K562 (cell line): ENCODE measurements at regions not wholly inside any gene's neighbourhood (a gene's known extent, or its start where the extent isn't known, plus 50 kb on each side); places are given as distances from the start of the nearest gene placed in this dataset.

Experiments used
- ATAC-seq: fragments of 200-7000 bp; cut with Tn5 transposase; 3 replicates; pipeline ENCODE4 v1.9.1; 2020; ENCODE audit warnings: moderate library complexity
- BruUV-seq: library from RNA; stranded (reverse); fragments of 400-500 nt; replicated peaks from 2 replicates; lab custom pipeline; 2021; lab: Mats Ljungman, UMichigan
- CTCF ChIA-PET: fragments of 300-600 bp; formaldehyde crosslinking; extraction: SDS; loops from one replicate; lab custom pipeline; 2021; ENCODE audit warnings: low intra/inter-chr PET ratio; lab: Yijun Ruan, JAX
- POLR2A ChIA-PET: fragments of 300-600, 350-650 bp; sonication (Branson Sonifier 250); formaldehyde crosslinking; extraction: SDS; loops from one replicate; lab custom pipeline; 2021; ENCODE audit warnings: antibody characterized with exemption, inconsistent platforms; lab: Yijun Ruan, JAX
- DNase-seq, 4 experiments: peaks; one replicate each; pipeline versions ENCODE4 v3.0.0 to v3.0.0-alpha.2; 2011 to 2018; ENCODE audit warnings: low spot score in 3 of 4, mixed read lengths in 3 of 4; ENCODE audit errors: extremely low read depth in 1 of 4
- FAIRE-seq: peaks from 2 replicates; lab custom pipeline; 2011; peaks lifted over from hg19 to GRCh38; lab: Jason Lieb, UNC
- H2AFZ ChIP-seq: 2 replicates; pipeline ENCODE4 v1.6.0; 2011; ENCODE audit warnings: low read depth, low read length, control low read depth, inconsistent platforms
- H3K27ac ChIP-seq: fragments of 200-600 bp; 3 replicates; pipeline ENCODE4 v1.8.0; 2011; ENCODE audit warnings: low read depth, mild to moderate bottlenecking, control low read depth, inconsistent platforms, low read length, moderate library complexity, mixed read lengths; ENCODE audit errors: extremely low read depth
- H3K27me3 ChIP-seq, 2 experiments: fragments of 300-600 bp in 1 of 2; 2 replicates in 1 of 2; 3 replicates in 1 of 2; pipeline versions ENCODE4 v1.6.0 to v1.8.0; 2011; ENCODE audit warnings: inconsistent platforms in 2 of 2, low read length in 2 of 2, mild to moderate bottlenecking in 1 of 2, mixed read lengths in 1 of 2, moderate library complexity in 1 of 2; ENCODE audit not compliant: control insufficient read depth in 2 of 2, insufficient read depth in 2 of 2
- H3K36me3 ChIP-seq: fragments of 300-600 bp; 3 replicates; pipeline ENCODE4 v1.8.0; 2011; ENCODE audit warnings: mild to moderate bottlenecking, low read length, inconsistent platforms; ENCODE audit not compliant: control insufficient read depth, insufficient read depth
- H3K4me1 ChIP-seq, 2 experiments: fragments of 200-600 bp in 1 of 2; replicated peaks in 1 of 2; 2 replicates in 1 of 2; 3 replicates in 1 of 2; pipeline versions ENCODE4 v1.5.1 to v1.8.0; 2011; ENCODE audit warnings: inconsistent platforms in 2 of 2, low read length in 2 of 2, mild to moderate bottlenecking in 1 of 2, mixed read lengths in 1 of 2, moderate library complexity in 1 of 2; ENCODE audit not compliant: control insufficient read depth in 2 of 2, insufficient read depth in 2 of 2
- H3K4me2 ChIP-seq: 2 replicates; pipeline ENCODE4 v1.6.1; 2011; ENCODE audit warnings: low read length, control low read depth, inconsistent platforms, mixed read lengths; ENCODE audit not compliant: insufficient read depth
- H3K4me3 ChIP-seq: fragments of 200-600 bp; sonication (generic), shearing (Covaris generic); 2 replicates; pipeline ENCODE4 v1.5.1; 2016; ENCODE audit warnings: control low read depth, inconsistent platforms
- H3K79me2 ChIP-seq: fragments of 200-600 bp; 3 replicates; pipeline ENCODE4 v1.8.0; 2011; ENCODE audit warnings: low read length, inconsistent platforms; ENCODE audit not compliant: control insufficient read depth, insufficient read depth
- H3K9ac ChIP-seq, 2 experiments: 2 replicates each; pipeline versions ENCODE4 v1.6.0 to v1.6.1; 2011; ENCODE audit warnings: low read depth in 2 of 2, low read length in 2 of 2, control low read depth in 1 of 2, inconsistent platforms in 1 of 2, mild to moderate bottlenecking in 1 of 2, mixed read lengths in 1 of 2; ENCODE audit not compliant: insufficient read depth in 1 of 2
- H3K9me1 ChIP-seq: one replicate; pipeline ENCODE4 v1.6.0; 2011; ENCODE audit warnings: inconsistent platforms, mild to moderate bottlenecking, low read length, moderate library complexity; ENCODE audit not compliant: control insufficient read depth, insufficient read depth
- H3K9me3 ChIP-seq: replicated peaks from 2 replicates; pipeline ENCODE4 v1.5.1; 2011; ENCODE audit warnings: low read depth, low read length, inconsistent platforms; ENCODE audit not compliant: control insufficient read depth, insufficient read depth
- H4K20me1 ChIP-seq: replicated peaks from 2 replicates; pipeline ENCODE4 v1.6.1; 2011; ENCODE audit warnings: low read length, inconsistent platforms, mixed read lengths; ENCODE audit not compliant: control insufficient read depth, insufficient read depth
- CBFA2T3 ChIP-seq: fragments of 450-650 bp; IDR thresholded peaks from 2 replicates; pipeline ENCODE4 v1.6.1; 2017
- PPARD ChIP-seq: fragments of 250-450 bp; sonication (Bioruptor Pico); IDR thresholded peaks from 2 replicates; pipeline ENCODE4 v1.8.0; 2022; ENCODE audit warnings: inconsistent platforms, mild to moderate bottlenecking, moderate library complexity
- RAD21 ChIP-seq, 2 experiments: fragments of 250-450 bp in 1 of 2; fragments of 450-650 bp in 1 of 2; sonication (Bioruptor Pico) in 1 of 2; formaldehyde crosslinking in 1 of 2; IDR thresholded peaks in 1 of 2; conservative IDR thresholded peaks in 1 of 2; 2 replicates each; pipeline versions ENCODE4 v1.4.0 to v1.8.0; 2020 to 2022; ENCODE audit warnings: mild to moderate bottlenecking in 2 of 2, moderate library complexity in 1 of 2
- ZNF586 ChIP-seq: fragments of 450-650 bp; formaldehyde crosslinking; conservative IDR thresholded peaks from 2 replicates; pipeline ENCODE4 v1.4.0; 2020; ENCODE audit warnings: mild to moderate bottlenecking, moderate library complexity
- ZNF668 ChIP-seq: fragments of 250-450 bp; sonication (Bioruptor Pico); IDR thresholded peaks from 2 replicates; pipeline ENCODE4 v1.8.0; 2022; ENCODE audit warnings: mild to moderate bottlenecking, inconsistent platforms
- WGBS: fragments of 100-300 bp; shearing (Covaris generic); methylation state at CpG from one replicate; pipeline ENCODE4 v1.1.6; 2016; ENCODE audit warnings: low coverage, mixed read lengths; ENCODE audit not compliant: insufficient coverage; ENCODE audit errors: missing lambda C conversion rate; 5-methylcytosine and 5-hydroxymethylcytosine counted together
- in situ Hi-C: fragments of 300-500 bp; cut with MboI; formaldehyde crosslinking; loops from 4 replicates; pipeline ENCODE4 v1.15.0; 2018; ENCODE audit warnings: inconsistent platforms, mixed read lengths
- intact Hi-C: fragments of 100-400 bp; cut with micrococcal nuclease; formaldehyde crosslinking; loops from 2 replicates; pipeline ENCODE4 v1.14.2; 2022
- TF ChIP-seq, protein P1 (sequence below): fragments of 250-450 bp; sonication (Bioruptor Pico); IDR thresholded peaks from 2 replicates; pipeline ENCODE4 v1.4.0; 2020
- TF ChIP-seq, protein P2 (sequence below), 3 experiments: fragments of 200-800 bp in 1 of 3; fragments of 250-450 bp in 1 of 3; fragments of 450-650 bp in 1 of 3; sonication (Bioruptor Pico) in 1 of 3; sonication (Bioruptor generic) in 1 of 3; formaldehyde crosslinking in 1 of 3; IDR thresholded peaks; 2 replicates each; pipeline versions ENCODE4 v1.6.1 to v1.8.0; 2016 to 2022; ENCODE audit warnings: mild to moderate bottlenecking in 2 of 3, missing genetic modification characterization in 2 of 3, missing compliant biosample characterization in 1 of 3, moderate library complexity in 1 of 3
- TF ChIP-seq, protein P3 (sequence below): fragments of 450-650 bp; IDR thresholded peaks from 2 replicates; pipeline ENCODE4 v1.7.1; 2018; ENCODE audit warnings: mild to moderate bottlenecking, low read depth; ENCODE audit not compliant: partially characterized antibody
- TF ChIP-seq, protein P4 (sequence below), 2 experiments: fragments of 450-650 bp; conservative IDR thresholded peaks; 2 replicates each; pipeline ENCODE4 v1.6.1; 2017; ENCODE audit warnings: mild to moderate bottlenecking in 2 of 2, moderate library complexity in 2 of 2
- TF ChIP-seq, protein P5 (sequence below): fragments of 450-650 bp; formaldehyde crosslinking; IDR thresholded peaks from 2 replicates; pipeline ENCODE4 v1.4.0; 2020; ENCODE audit warnings: mild to moderate bottlenecking, moderate library complexity

DNA sequence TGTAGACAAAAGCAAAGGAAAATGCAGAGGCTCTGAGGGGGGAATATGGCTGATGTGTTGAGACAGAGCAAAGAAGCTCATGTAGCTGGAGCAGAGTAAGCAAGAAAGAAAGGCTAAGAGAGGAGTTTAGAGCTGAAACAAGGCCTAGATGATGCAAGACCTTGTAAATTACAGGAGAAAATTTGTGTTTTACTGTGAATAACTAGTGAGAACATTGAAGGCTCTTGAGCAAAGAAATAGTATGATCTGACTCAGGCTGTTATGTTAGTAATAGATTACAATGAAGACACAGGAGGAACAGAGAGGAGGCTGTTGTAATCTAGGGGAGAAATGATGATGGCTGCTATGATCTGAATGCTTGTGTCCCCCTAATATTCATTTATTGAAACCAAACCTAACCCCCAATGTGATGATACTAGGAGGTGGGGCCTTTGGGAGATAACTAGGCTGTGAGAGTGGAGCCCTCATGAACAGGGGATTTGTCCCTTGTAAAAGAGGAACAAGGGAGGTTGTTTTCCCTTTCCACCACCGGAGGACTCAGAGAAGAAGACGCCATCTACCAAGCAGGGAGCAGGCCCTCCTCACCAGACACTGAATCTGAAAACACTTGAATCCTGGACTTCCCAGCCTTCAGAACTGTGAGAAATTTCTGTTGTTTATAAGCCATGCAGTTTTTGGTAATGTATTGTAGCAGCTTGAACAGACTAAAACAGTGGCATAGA is 394.9 kb downstream of the HTR7 start:
- Histone ChIP-seq H3K9ac (no peak overlapping the region), H3K9me1 (no peaks in the 10 kb centered on the region), H3K4me2 (no peak overlapping the region), H3K36me3 (no peaks in the 10 kb centered on the region), H4K20me1 (no peaks in the 10 kb centered on the region), H3K27ac (no peak overlapping the region), H3K79me2 (no peaks in the 10 kb centered on the region), H3K4me3 (no peak overlapping the region), H3K9me3 (no peaks in the 10 kb centered on the region), H2AFZ (no peak overlapping the region), H3K4me1 (no peaks in the 10 kb centered on the region), H3K27me3 (no peaks in the 10 kb centered on the region)
- CTCF ChIA-PET: no interaction called here
- WGBS: 0% methylated on average over 2 of the region's 2 CpGs
- ATAC-seq: no peak
- no TSS peak for BruUV-seq
- in situ Hi-C loops (no loop called here), intact Hi-C loops (no loop called here)
- FAIRE-seq: no peak
- no peak for DNase-seq
- POLR2A ChIA-PET: no interaction called here
- no peak for TF ChIP-seq CBFA2T3
- no peak for TF ChIP-seq ZNF586 (CRISPR knock-in tag)
- TF ChIP-seq, protein P1, sequence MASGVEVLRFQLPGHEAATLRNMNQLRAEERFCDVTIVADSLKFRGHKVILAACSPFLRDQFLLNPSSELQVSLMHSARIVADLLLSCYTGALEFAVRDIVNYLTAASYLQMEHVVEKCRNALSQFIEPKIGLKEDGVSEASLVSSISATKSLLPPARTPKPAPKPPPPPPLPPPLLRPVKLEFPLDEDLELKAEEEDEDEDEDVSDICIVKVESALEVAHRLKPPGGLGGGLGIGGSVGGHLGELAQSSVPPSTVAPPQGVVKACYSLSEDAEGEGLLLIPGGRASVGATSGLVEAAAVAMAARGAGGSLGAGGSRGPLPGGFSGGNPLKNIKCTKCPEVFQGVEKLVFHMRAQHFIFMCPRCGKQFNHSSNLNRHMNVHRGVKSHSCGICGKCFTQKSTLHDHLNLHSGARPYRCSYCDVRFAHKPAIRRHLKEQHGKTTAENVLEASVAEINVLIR (CRISPR knock-in tag): no peak
- TF ChIP-seq, protein P2, sequence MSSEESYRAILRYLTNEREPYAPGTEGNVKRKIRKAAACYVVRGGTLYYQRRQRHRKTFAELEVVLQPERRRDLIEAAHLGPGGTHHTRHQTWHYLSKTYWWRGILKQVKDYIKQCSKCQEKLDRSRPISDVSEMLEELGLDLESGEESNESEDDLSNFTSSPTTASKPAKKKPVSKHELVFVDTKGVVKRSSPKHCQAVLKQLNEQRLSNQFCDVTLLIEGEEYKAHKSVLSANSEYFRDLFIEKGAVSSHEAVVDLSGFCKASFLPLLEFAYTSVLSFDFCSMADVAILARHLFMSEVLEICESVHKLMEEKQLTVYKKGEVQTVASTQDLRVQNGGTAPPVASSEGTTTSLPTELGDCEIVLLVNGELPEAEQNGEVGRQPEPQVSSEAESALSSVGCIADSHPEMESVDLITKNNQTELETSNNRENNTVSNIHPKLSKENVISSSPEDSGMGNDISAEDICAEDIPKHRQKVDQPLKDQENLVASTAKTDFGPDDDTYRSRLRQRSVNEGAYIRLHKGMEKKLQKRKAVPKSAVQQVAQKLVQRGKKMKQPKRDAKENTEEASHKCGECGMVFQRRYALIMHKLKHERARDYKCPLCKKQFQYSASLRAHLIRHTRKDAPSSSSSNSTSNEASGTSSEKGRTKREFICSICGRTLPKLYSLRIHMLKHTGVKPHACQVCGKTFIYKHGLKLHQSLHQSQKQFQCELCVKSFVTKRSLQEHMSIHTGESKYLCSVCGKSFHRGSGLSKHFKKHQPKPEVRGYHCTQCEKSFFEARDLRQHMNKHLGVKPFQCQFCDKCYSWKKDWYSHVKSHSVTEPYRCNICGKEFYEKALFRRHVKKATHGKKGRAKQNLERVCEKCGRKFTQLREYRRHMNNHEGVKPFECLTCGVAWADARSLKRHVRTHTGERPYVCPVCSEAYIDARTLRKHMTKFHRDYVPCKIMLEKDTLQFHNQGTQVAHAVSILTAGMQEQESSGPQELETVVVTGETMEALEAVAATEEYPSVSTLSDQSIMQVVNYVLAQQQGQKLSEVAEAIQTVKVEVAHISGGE (CRISPR knock-in tag; IDR thresholded peaks at IDR 0.05): no peak
- no peak for TF ChIP-seq RAD21 (CRISPR knock-in tag; conservative IDR thresholded peaks at IDR 0.05 in 1 of 2, IDR thresholded peaks at IDR 0.05 in 1 of 2)
- TF ChIP-seq ZNF668 (CRISPR knock-in tag): no peak
- TF ChIP-seq, protein P3, sequence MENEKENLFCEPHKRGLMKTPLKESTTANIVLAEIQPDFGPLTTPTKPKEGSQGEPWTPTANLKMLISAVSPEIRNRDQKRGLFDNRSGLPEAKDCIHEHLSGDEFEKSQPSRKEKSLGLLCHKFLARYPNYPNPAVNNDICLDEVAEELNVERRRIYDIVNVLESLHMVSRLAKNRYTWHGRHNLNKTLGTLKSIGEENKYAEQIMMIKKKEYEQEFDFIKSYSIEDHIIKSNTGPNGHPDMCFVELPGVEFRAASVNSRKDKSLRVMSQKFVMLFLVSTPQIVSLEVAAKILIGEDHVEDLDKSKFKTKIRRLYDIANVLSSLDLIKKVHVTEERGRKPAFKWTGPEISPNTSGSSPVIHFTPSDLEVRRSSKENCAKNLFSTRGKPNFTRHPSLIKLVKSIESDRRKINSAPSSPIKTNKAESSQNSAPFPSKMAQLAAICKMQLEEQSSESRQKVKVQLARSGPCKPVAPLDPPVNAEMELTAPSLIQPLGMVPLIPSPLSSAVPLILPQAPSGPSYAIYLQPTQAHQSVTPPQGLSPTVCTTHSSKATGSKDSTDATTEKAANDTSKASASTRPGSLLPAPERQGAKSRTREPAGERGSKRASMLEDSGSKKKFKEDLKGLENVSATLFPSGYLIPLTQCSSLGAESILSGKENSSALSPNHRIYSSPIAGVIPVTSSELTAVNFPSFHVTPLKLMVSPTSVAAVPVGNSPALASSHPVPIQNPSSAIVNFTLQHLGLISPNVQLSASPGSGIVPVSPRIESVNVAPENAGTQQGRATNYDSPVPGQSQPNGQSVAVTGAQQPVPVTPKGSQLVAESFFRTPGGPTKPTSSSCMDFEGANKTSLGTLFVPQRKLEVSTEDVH: no peak
- no peak for TF ChIP-seq PPARD (CRISPR knock-in tag)
- TF ChIP-seq, protein P4, sequence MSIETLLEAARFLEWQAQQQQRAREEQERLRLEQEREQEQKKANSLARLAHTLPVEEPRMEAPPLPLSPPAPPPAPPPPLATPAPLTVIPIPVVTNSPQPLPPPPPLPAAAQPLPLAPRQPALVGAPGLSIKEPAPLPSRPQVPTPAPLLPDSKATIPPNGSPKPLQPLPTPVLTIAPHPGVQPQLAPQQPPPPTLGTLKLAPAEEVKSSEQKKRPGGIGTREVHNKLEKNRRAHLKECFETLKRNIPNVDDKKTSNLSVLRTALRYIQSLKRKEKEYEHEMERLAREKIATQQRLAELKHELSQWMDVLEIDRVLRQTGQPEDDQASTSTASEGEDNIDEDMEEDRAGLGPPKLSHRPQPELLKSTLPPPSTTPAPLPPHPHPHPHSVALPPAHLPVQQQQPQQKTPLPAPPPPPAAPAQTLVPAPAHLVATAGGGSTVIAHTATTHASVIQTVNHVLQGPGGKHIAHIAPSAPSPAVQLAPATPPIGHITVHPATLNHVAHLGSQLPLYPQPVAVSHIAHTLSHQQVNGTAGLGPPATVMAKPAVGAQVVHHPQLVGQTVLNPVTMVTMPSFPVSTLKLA (conservative IDR thresholded peaks at IDR 0.05): no peak
- TF ChIP-seq, protein P5, sequence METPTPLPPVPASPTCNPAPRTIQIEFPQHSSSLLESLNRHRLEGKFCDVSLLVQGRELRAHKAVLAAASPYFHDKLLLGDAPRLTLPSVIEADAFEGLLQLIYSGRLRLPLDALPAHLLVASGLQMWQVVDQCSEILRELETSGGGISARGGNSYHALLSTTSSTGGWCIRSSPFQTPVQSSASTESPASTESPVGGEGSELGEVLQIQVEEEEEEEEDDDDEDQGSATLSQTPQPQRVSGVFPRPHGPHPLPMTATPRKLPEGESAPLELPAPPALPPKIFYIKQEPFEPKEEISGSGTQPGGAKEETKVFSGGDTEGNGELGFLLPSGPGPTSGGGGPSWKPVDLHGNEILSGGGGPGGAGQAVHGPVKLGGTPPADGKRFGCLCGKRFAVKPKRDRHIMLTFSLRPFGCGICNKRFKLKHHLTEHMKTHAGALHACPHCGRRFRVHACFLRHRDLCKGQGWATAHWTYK (CRISPR knock-in tag): no peak
